ENCODE measurements at regions not wholly inside any gene's neighbourhood (a gene's known extent, or its start where the extent isn't known, plus 50 kb on each side); places are given as distances from the start of the nearest gene placed in this dataset.

- TF ChIP-seq, protein P1, sequence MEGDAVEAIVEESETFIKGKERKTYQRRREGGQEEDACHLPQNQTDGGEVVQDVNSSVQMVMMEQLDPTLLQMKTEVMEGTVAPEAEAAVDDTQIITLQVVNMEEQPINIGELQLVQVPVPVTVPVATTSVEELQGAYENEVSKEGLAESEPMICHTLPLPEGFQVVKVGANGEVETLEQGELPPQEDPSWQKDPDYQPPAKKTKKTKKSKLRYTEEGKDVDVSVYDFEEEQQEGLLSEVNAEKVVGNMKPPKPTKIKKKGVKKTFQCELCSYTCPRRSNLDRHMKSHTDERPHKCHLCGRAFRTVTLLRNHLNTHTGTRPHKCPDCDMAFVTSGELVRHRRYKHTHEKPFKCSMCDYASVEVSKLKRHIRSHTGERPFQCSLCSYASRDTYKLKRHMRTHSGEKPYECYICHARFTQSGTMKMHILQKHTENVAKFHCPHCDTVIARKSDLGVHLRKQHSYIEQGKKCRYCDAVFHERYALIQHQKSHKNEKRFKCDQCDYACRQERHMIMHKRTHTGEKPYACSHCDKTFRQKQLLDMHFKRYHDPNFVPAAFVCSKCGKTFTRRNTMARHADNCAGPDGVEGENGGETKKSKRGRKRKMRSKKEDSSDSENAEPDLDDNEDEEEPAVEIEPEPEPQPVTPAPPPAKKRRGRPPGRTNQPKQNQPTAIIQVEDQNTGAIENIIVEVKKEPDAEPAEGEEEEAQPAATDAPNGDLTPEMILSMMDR (IDR thresholded peaks at IDR 0.05) = no peak
- TF ChIP-seq POLR2A (IDR thresholded peaks at IDR 0.05) = no peak
Measured at GRCh38 chr5:110075656-110076055, 385.9 kb downstream of the MAN2A1 start.

Data from testis (tissue), 2 donors.